H54 (cell line): ENCODE measurements at regions not wholly inside any gene's neighbourhood (a gene's known extent, or its start where the extent isn't known, plus 50 kb on each side); places are given as distances from the start of the nearest gene placed in this dataset.

Experiments
- DNase-seq: peaks from one replicate; pipeline ENCODE4 v3.0.0; 2011; ENCODE audit warnings: low spot score, mixed read lengths; ENCODE audit not compliant: insufficient read length
- FAIRE-seq: peaks from 3 replicates; lab custom pipeline; 2011; peaks lifted over from hg19 to GRCh38; lab: Jason Lieb, UNC
- POLR2A ChIP-seq: IDR thresholded peaks from 2 replicates; pipeline ENCODE4 v1.6.1; 2011; ENCODE audit warnings: low read depth, mild to moderate bottlenecking, low read length

DNA sequence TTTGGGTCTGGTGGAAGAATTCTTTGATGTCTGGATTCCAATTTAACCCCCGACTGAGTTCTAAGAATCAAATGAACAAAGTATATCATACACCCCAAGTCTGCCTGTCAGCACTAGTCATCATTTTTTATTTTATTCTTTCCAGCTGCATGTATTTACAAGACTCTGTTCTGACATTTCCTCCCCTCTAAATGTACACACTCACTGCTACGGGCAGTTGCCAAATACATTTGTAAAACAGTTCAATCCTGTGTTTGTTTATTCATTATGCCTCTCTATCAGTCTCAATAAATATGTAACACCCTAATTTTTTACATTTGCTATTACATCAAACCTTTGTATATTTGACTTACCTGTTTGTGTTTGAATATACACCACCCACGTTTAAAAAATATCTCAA lies 422.3 kb upstream of the PSMD7 start:
- DNase-seq = no peak
- TF ChIP-seq POLR2A = no peak
- FAIRE-seq = no peak

DNA sequence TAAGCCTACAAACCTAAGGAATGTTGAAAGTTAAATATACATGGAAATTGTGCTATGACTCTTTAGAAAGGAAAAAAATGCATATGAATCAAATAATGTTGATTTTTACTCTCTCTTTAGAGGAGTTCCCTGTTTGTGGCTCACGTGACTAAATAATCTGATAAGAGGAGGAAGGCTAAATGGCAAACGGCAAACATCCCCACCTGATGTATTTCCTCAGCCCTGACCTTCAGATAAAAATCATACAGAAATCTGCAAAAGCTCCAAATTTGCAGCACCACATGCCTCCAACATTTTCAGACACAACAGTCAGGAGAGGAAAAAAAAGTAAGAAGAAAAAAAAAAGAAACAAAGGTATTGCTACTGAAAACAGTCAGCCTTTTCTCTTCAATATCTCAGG lies 423.0 kb upstream of the PSMD7 start:
- DNase-seq (no peak), FAIRE-seq (no peak)
- TF ChIP-seq POLR2A = no peak

DNA sequence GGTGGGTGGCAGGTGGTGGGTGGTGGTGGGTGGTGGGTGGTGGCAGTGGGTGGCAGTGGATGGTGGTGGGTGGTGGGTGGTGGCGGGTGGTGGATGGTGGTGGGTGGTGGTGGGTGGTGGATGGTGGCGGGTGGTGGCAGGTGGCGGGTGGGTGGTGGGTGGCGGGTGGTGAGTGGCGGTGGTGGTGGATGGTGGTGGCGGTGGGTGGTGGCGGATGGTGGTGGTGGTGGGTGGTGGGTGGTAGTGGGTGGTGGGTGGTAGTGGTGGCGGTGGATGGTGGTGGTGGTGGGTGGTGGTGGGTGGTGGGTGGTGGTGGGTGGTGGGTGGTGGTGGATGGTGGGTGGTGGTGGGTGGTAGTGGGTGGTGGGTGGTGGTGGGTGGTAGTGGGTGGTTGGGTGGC lies 423.8 kb upstream of the PSMD7 start:
- FAIRE-seq (no peak), DNase-seq (no peak)
- TF ChIP-seq POLR2A = no peak

DNA sequence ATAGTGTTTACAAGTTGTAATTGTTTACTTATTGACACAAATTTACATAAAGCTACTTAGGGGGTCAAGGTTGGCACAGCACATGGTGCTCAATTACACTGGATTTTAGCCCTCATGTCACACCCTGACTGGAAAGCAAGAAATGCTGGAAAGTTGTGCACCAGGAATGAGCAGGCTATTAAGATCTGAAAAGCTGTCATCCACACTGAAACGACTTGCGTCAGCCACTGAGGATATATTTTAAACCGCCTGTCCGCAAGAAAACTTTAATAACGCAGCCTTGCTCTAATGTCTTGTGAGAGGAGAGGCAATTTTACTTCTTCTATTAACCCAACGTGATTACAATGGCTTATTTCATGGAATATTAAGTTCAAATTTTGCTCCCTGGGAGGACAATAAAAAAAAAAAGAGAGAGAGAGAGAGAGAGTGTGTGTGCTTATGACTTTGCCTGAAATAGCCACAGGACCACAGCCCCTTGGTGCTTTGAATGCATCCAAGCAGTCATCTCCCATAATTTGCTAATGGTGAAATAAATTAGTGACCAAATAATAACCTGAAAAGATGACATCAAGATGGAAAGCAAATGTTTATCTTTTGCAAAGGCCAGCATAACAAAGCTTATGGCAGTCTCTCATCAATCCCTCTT lies 425.4 kb upstream of the PSMD7 start:
- DNase-seq (no peak), FAIRE-seq (no peak)
- no peak for TF ChIP-seq POLR2A

DNA sequence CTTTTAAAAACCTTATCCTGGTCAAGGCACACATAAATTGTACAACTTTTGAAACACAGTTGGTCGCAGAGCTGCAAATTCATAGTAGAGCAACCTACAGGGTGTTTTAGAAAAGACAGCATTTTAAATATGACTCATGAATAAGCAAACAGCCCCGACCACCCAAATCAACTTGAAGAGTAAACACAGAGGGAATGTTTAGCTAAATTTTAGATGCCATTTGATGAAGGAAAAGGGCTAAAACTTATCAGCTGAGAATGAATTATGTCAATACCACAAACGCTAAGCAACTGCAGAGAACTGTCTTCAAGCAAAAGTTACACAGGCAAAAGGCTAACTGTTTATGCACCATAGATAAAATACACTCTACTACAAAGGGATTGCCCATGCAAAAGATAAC lies 427.5 kb upstream of the PSMD7 start:
- no peak for TF ChIP-seq POLR2A
- no peak for FAIRE-seq

DNA sequence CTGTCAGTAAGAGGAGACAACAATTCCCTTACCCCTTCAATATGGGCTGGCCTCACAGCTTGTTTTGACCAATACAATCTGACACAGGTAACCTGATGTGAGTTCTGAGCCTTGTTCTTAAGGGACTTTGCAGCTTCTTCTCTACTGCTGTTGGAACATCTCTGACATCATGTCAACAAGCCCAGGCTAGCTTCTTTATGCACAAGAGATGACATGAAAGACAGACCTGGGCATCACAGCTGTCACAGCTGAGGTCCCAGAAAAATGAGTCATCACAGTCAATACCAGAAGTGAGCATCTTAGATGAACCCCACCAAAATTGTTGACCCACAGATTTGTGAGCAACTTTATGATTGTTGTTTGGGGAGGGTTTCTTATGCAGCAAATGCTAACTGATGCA lies 431.7 kb upstream of the PSMD7 start:
- DNase-seq (no peak), FAIRE-seq (no peak)
- TF ChIP-seq POLR2A = no peak

More for the DNA sequence above, 427.5 kb upstream of the PSMD7 start:
- DNase-seq = no peak

DNA sequence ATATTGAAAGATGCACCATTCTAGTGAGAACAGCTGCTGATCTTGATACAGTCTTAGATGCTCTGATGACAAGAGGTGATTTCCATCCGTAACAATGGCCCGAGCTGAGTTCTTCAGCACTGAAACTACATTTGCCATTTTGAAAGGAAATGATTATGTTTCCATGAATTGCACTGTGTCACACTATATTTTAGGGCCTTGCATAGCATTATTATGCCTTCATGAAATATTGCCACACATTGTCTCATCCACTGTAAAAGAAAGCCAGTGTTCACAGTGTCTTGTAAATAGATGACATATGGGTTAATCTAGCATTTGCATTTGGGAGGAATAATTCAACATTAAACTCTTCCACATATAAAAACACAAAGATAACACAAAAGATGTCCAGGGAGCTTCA lies 438.3 kb upstream of the PSMD7 start:
- DNase-seq = no peak
- no peak for FAIRE-seq
- TF ChIP-seq POLR2A = no peak

DNA sequence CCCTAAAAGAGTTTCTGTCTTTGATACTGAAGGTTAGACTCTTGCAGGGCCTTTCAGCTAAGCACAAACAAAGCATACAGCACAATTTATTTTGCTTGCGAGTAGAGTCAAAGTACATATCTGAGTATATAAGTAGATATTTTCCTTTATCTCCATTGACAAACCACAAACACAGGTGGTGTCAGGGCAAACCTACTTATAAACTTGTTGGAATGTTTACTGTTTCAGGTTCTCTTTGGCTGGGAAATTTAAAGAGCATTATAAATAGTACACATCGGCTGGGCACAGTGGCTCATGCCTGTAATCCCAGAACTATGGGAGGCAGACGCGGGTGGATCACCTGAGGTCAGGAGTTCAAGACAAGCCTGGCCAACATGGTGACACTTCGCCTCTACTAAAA lies 442.6 kb upstream of the PSMD7 start:
- TF ChIP-seq POLR2A = no peak
- no peak for DNase-seq
- FAIRE-seq = no peak

DNA sequence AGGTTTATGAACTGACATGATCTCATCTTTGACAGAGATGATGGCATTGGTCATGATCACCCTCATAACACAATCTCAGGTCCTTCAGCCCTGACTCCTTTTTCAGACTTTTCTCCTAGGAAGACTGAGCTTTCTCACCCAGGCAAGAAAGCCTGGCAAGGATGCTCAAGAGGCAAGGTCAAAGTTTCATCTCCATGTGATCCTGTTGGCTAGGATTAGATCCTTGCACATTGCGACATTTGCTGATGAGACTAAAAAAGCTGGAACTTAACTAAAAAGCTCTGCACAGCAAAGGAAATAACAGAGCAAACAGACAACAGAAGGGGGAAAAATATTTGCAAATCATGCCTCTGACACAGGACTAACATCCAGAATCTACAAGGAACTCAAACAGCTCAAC lies 444.1 kb upstream of the PSMD7 start:
- FAIRE-seq (no peak), DNase-seq (no peak)
- TF ChIP-seq POLR2A = no peak

DNA sequence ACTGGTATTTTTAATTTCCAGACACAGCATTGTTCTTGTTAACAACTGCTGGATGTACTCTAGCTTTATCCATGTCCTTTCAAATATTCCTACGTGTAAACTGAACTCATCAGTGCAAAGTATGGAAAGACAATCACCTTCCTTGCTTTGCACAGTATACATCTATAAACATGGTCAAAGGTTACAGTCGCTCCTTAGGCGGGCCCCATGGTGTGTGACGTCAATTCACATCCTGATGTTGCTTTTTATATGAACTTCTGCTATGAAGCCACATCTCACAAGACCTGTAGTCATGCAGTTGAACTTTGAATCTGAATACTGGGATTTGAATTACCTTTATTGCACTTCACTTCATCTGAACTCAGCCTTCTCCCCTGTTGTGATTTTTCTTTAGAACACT lies 447.6 kb upstream of the PSMD7 start:
- no peak for TF ChIP-seq POLR2A
- DNase-seq = no peak
- no peak for FAIRE-seq

DNA sequence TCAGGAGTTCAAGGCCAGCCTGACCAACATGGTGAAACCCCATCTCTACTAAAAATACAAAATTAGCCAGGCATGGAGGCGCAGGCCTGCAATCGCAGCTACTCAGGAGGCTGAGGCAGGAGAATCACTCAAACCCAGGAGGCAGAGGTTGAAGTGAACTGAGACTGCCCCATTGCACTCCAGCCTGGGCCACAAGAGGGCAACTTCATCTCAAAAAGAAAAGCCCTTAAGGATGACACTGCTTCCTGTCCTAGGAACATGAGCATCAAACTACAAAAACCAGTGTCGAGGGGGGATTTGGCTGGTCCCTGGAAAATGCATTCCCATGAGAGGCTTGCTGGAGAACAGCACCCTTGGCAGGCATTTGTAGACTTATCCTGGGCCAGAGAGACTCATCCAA lies 449.5 kb upstream of the PSMD7 start:
- FAIRE-seq = no peak
- no peak for TF ChIP-seq POLR2A
- no peak for DNase-seq

DNA sequence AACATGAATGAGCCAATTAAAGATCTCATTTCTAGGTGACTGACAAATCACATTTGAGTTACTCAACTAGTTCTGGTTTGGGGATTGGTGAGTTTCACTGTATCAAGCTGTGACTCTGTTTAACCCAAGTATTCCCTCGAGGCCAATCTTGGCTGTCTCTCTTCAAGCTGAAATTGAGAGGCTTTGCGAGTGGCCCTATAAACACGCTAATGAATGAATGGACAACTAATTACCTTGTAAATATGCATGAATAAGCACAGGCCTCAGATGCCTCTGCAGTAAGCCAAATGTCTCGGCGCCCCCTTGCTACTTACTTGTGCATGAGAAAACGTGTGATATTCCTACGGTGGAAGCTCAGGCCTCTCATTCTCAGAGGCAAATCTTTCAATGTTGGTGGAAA lies 450.3 kb upstream of the PSMD7 start:
- no peak for DNase-seq
- no peak for TF ChIP-seq POLR2A
- no peak for FAIRE-seq

DNA sequence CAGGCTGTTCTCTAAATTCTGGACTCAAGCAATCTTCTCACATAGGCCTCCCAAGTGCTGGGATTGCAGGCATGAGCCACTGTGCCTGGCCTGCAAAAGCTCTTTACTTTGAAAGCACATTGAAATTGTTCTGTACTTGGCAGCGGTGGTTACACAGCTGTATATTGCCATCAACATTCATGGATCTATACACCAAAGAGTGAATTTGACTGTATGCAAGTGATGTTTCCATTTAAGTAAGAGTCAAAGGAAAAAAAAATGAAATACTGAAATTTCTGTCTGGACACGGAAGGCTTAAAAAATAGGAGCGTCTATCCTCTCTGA lies 450.6 kb upstream of the PSMD7 start:
- TF ChIP-seq POLR2A = no peak

DNA sequence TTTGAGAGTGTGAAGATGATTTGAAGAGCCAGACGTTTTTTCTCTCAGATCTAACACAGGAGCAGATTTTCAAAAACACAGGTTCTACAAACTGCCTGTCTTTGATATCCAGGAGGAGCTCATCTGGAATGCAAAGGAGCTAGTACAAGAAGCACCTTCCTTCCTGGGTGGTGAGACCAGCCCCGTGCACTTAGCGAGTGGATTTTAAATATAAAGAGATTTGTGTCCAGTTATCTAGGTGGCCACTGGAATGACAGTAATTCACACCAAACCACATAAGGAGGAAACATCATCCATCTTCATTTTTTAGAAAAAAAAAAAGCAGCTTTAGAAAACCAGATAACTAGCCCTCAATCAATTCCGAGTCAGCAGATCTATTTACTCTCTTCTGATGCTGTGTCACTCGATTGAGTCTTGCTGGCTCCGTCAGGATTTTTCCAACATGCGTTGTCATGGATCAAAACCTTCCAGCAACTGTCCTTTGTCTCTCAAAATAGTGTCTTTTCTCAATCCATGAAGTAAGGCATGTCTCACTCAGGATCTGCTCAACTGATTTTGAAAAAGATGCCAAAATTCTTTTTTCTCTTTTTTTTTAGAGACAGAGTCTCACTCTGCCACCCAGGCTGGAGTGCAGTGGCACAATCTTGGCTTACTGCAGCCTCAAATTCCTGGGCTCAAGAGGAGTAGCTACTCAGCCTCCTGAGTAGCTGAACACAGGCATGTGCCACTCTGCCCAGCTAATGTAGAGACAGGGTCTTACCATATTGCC lies 451.2 kb upstream of the PSMD7 start:
- FAIRE-seq (no peak), DNase-seq (no peak)
- TF ChIP-seq POLR2A = no peak

More for the DNA sequence above, 450.6 kb upstream of the PSMD7 start:
- DNase-seq (no peak), FAIRE-seq (no peak)

DNA sequence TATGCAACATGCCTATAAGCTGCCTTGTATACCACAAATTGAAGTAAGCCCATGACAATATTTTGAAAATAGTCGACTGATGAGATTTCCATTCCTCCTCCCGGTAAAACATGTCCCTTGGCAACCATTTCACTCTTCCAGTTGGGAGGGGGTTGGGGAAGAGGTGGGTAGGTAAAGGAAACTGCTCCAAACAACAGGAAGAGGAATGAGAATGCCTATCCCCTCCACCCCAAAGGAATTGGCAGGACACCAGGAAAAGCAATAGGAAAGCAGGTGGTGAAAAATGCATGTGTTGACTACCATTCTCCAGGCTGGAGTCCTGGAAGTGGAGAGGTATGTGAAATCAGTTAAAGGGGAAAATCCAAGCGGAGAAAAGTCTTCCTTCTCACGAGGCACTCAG lies 455.9 kb upstream of the PSMD7 start:
- TF ChIP-seq POLR2A = no peak
- FAIRE-seq = no peak
- DNase-seq = no peak
